HL-60 (cell line): ENCODE measurements at regions not wholly inside any gene's neighbourhood (a gene's known extent, or its start where the extent isn't known, plus 50 kb on each side); places are given as distances from the start of the nearest gene placed in this dataset.

ENCODE experiments used
- DNase-seq, 2 experiments: peaks; one replicate each; pipeline ENCODE4 v3.0.0-alpha.2; 2010 to 2020; ENCODE audit warnings: low read depth in 1 of 2, low spot score in 1 of 2
- H3K27ac ChIP-seq: fragments of 250-450 bp; sonication (Bioruptor Pico); replicated peaks from 2 replicates; pipeline ENCODE4 v1.5.1; 2020; ENCODE audit warnings: mild to moderate bottlenecking, moderate library complexity
- H3K27me3 ChIP-seq: fragments of 250-450 bp; sonication (Bioruptor Pico); 2 replicates; pipeline ENCODE4 v1.5.1; 2021; ENCODE audit warnings: mild to moderate bottlenecking, moderate library complexity; ENCODE audit not compliant: insufficient read depth, poor library complexity, severe bottlenecking
- H3K4me3 ChIP-seq: replicated peaks from 2 replicates; pipeline ENCODE4 v1.5.1; 2011; ENCODE audit warnings: mild to moderate bottlenecking, control low read depth, low read length; ENCODE audit not compliant: insufficient read depth
- CTCF ChIP-seq: IDR thresholded peaks from one replicate; pipeline ENCODE4 v1.5.1; 2011; ENCODE audit warnings: low read length, control low read depth, inconsistent platforms; ENCODE audit not compliant: insufficient read depth
- GABPA ChIP-seq: IDR thresholded peaks from 2 replicates; pipeline ENCODE4 v1.6.1; 2012; ENCODE audit warnings: low read depth
- POLR2AphosphoS5 ChIP-seq: IDR thresholded peaks from 2 replicates; pipeline ENCODE4 v1.6.1; 2012; ENCODE audit warnings: low read depth
- REST ChIP-seq: IDR thresholded peaks from 2 replicates; pipeline ENCODE4 v1.6.1; 2012; ENCODE audit warnings: low read depth; ENCODE audit not compliant: insufficient replicate concordance
- SPI1 ChIP-seq: IDR thresholded peaks from 2 replicates; pipeline ENCODE4 v1.6.1; 2012; ENCODE audit warnings: low read depth, mild to moderate bottlenecking, borderline replicate concordance

GRCh38 chr18:40974448-40974847, 980.6 kb upstream of the PIK3C3 start:
- Histone ChIP-seq H3K27me3 (no peaks in the 10 kb centered on the region), H3K27ac (no peak overlapping the region), H3K4me3 (no peak overlapping the region)
- no peak for TF ChIP-seq SPI1
- TF ChIP-seq POLR2AphosphoS5: no peak
- TF ChIP-seq CTCF: no peak
- no peak for TF ChIP-seq REST
- TF ChIP-seq GABPA: no peak
- DNase-seq: no peak

DNA sequence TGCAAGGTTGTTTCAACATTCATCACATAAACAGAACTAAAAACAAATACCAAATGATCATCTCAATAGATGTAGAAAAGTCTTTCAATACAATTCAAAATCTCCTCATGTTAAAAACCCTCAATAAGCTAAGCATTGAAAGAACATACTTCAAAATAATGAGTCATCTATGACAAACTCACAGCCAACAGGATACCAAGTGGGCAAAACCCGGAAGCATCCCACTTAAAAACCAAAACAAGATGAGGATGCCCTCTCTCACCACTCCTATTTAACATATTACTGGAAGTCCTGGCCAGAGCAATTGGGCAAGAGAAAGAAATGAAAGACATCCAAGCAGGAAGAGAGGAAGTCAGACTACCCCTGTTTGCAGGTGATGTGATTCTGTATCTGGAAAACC, 992.2 kb upstream of the PIK3C3 start:
- TF ChIP-seq POLR2AphosphoS5: no peak
- no peak for TF ChIP-seq GABPA
- no peak for TF ChIP-seq SPI1
- TF ChIP-seq REST: no peak
- TF ChIP-seq CTCF: no peak
- DNase-seq: no peak

DNA sequence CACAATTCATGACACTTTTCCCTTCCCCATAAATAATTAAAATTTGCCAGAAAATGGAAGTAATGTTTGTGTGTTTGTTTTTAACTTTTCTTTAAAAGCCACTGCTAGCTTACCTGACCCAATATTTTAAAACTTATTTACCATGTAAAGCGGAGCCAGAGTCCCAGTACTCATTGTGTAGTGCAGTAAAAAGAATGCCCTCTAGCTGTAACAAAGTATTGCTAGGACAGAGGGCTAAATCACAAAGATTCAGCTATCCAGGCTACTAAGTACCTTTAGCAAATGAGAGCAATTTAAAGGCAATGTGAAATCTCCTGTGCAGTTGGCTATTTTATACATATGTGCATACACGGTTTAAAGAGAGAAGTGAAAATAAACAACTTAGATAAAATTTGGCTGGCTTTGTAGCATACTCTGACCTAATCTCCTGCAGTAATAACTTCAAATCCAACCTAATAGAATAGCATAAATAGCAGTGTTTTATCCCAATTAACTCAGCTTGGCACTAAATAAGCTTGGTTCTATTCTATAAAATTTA, 997.4 kb upstream of the PIK3C3 start:
- Histone ChIP-seq H3K27me3 (no peaks in the 10 kb centered on the region), H3K27ac (no peak overlapping the region), H3K4me3 (no peak overlapping the region)
- TF ChIP-seq REST (no peak), GABPA (no peak), CTCF (no peak), SPI1 (no peak), POLR2AphosphoS5 (no peak)
- DNase-seq: no peak

More for the DNA sequence above, 992.2 kb upstream of the PIK3C3 start:
- H3K4me3 ChIP-seq: no peak overlapping the region
- no peaks in the 10 kb centered on the region for H3K27me3 ChIP-seq
- no peak overlapping the region for H3K27ac ChIP-seq
